Activated naive CD8-positive, alpha-beta T cell treated with anti-CD3 and anti-CD28 coated beads, Interleukin-2, amount 50 U/mL, for 24 hours (primary cell): ENCODE measurements at regions not wholly inside any gene's neighbourhood (a gene's known extent, or its start where the extent isn't known, plus 50 kb on each side); places are given as distances from the start of the nearest gene placed in this dataset.

Experiments used
- ATAC-seq: fragments of 150-1000 bp; cut with Tn5 transposase; one replicate; pipeline ENCODE4 v1.10.0; 2021
- DNase-seq: peaks from one replicate; pipeline ENCODE4 v3.0.0; 2021
- H3K27ac Mint-ChIP-seq: one replicate; pipeline ENCODE4 v1.8.0; 2021; ENCODE audit warnings: mild to moderate bottlenecking, mixed read lengths
- H3K27me3 Mint-ChIP-seq: one replicate; pipeline ENCODE4 v1.8.0; 2021; ENCODE audit warnings: mixed read lengths
- H3K36me3 Mint-ChIP-seq: one replicate; pipeline ENCODE4 v1.8.0; 2021; ENCODE audit warnings: low read depth, mixed read lengths
- H3K4me1 Mint-ChIP-seq: one replicate; pipeline ENCODE4 v1.8.0; 2021; ENCODE audit warnings: mixed read lengths
- H3K4me3 Mint-ChIP-seq: one replicate; pipeline ENCODE4 v1.8.0; 2021; ENCODE audit warnings: mild to moderate bottlenecking, moderate library complexity, mixed read lengths
- H3K9me3 Mint-ChIP-seq: one replicate; pipeline ENCODE4 v1.8.0; 2021; ENCODE audit warnings: mixed read lengths

GRCh38 chrX:39437670-39438441 is 636.6 kb downstream of the MID1IP1 start:
- no peak for ATAC-seq
- no peak overlapping the region for H3K27ac Mint-ChIP-seq

GRCh38 chrX:39438603-39439602 is 637.6 kb downstream of the MID1IP1 start:
- Mint-ChIP-seq H3K9me3 (peaks cover 14% of the 10 kb centered on the region), H3K36me3 (peaks cover 2% of the 10 kb centered on the region), H3K27ac (peak overlapping the region; percentile 92), H3K27me3 (no peaks in the 10 kb centered on the region), H3K4me3 (no peak overlapping the region), H3K4me1 (peaks cover 77% of the 10 kb centered on the region)
- ATAC-seq (no peak), DNase-seq (no peak)

More at GRCh38 chrX:39437670-39438441, 636.6 kb downstream of the MID1IP1 start:
- no peak overlapping the region for H3K4me3 Mint-ChIP-seq
- DNase-seq, result no peak
- no peaks in the 10 kb centered on the region for H3K27me3 Mint-ChIP-seq
- H3K4me1 Mint-ChIP-seq, result peaks cover 81% of the 10 kb centered on the region
- H3K9me3 Mint-ChIP-seq, result peaks cover 15% of the 10 kb centered on the region
- peaks cover 6% of the 10 kb centered on the region for H3K36me3 Mint-ChIP-seq

GRCh38 chrX:39439906-39440798 is 638.9 kb downstream of the MID1IP1 start:
- peaks cover 67% of the 10 kb centered on the region for H3K4me1 Mint-ChIP-seq
- DNase-seq (no peak), ATAC-seq (peak; percentile 21)
- H3K36me3 Mint-ChIP-seq, result peaks cover 1% of the 10 kb centered on the region
- no peaks in the 10 kb centered on the region for H3K27me3 Mint-ChIP-seq
- H3K4me3 Mint-ChIP-seq, result peak overlapping the region; percentile 46
- peak overlapping the region; percentile 92 for H3K27ac Mint-ChIP-seq
- H3K9me3 Mint-ChIP-seq, result peaks cover 15% of the 10 kb centered on the region

GRCh38 chrX:39440799-39441284 is 639.6 kb downstream of the MID1IP1 start:
- Mint-ChIP-seq H3K36me3 (peaks cover 1% of the 10 kb centered on the region), H3K4me3 (peak overlapping the region; percentile 46)

GRCh38 chrX:39442332-39442731 is 641.1 kb downstream of the MID1IP1 start:
- ATAC-seq (no peak), DNase-seq (no peak)
- Mint-ChIP-seq H3K4me1 (peaks cover 67% of the 10 kb centered on the region), H3K4me3 (no peak overlapping the region), H3K36me3 (no peaks in the 10 kb centered on the region), H3K9me3 (peaks cover 10% of the 10 kb centered on the region), H3K27me3 (no peaks in the 10 kb centered on the region), H3K27ac (peak overlapping the region; percentile 92)

More at GRCh38 chrX:39440799-39441284, 639.6 kb downstream of the MID1IP1 start:
- H3K9me3 Mint-ChIP-seq, result peaks cover 15% of the 10 kb centered on the region
- peak; percentile 83 for ATAC-seq
- H3K4me1 Mint-ChIP-seq, result peaks cover 70% of the 10 kb centered on the region
- no peak for DNase-seq
- H3K27ac Mint-ChIP-seq, result peak overlapping the region; percentile 92
- no peaks in the 10 kb centered on the region for H3K27me3 Mint-ChIP-seq

- Mint-ChIP-seq H3K27ac (no peak overlapping the region), H3K4me3 (no peak overlapping the region), H3K4me1 (peaks cover 68% of the 10 kb centered on the region), H3K27me3 (no peaks in the 10 kb centered on the region), H3K36me3 (no peaks in the 10 kb centered on the region), H3K9me3 (peaks cover 10% of the 10 kb centered on the region)
- DNase-seq (no peak), ATAC-seq (no peak)
Measured at GRCh38 chrX:39443240-39443639, 642.0 kb downstream of the MID1IP1 start.

GRCh38 chrX:39445336-39445735 is 644.1 kb downstream of the MID1IP1 start:
- Mint-ChIP-seq H3K4me1 (peaks cover 68% of the 10 kb centered on the region), H3K4me3 (no peak overlapping the region), H3K27ac (no peak overlapping the region), H3K27me3 (no peaks in the 10 kb centered on the region), H3K36me3 (no peaks in the 10 kb centered on the region), H3K9me3 (peaks cover 10% of the 10 kb centered on the region)
- ATAC-seq (no peak), DNase-seq (peak; percentile 51)

GRCh38 chrX:39449352-39449751 is 648.1 kb downstream of the MID1IP1 start:
- ATAC-seq, result no peak
- H3K36me3 Mint-ChIP-seq, result no peaks in the 10 kb centered on the region
- no peak overlapping the region for H3K27ac Mint-ChIP-seq
- DNase-seq, result no peak
- H3K27me3 Mint-ChIP-seq, result no peaks in the 10 kb centered on the region
- no peak overlapping the region for H3K4me3 Mint-ChIP-seq
- H3K9me3 Mint-ChIP-seq, result no peaks in the 10 kb centered on the region
- peaks cover 42% of the 10 kb centered on the region for H3K4me1 Mint-ChIP-seq

- Mint-ChIP-seq H3K36me3 (no peaks in the 10 kb centered on the region), H3K9me3 (no peaks in the 10 kb centered on the region), H3K27ac (peak overlapping the region; percentile 44), H3K4me1 (peaks cover 40% of the 10 kb centered on the region), H3K4me3 (no peak overlapping the region), H3K27me3 (no peaks in the 10 kb centered on the region)
- DNase-seq (no peak), ATAC-seq (no peak)
Measured at GRCh38 chrX:39450234-39450977, 647.4 kb downstream of the BCOR start.

GRCh38 chrX:39451046-39451445 is 646.7 kb downstream of the BCOR start:
- Mint-ChIP-seq H3K9me3 (no peaks in the 10 kb centered on the region), H3K36me3 (no peaks in the 10 kb centered on the region), H3K27me3 (no peaks in the 10 kb centered on the region), H3K4me3 (no peak overlapping the region), H3K27ac (peak overlapping the region; percentile 44), H3K4me1 (peaks cover 35% of the 10 kb centered on the region)
- no peak for DNase-seq
- no peak for ATAC-seq

GRCh38 chrX:39452401-39452800 is 645.4 kb downstream of the BCOR start:
- H3K27ac Mint-ChIP-seq, result no peak overlapping the region
- ATAC-seq (no peak), DNase-seq (no peak)

GRCh38 chrX:39453889-39454621 is 643.7 kb downstream of the BCOR start:
- no peaks in the 10 kb centered on the region for H3K36me3 Mint-ChIP-seq
- H3K9me3 Mint-ChIP-seq, result peaks cover 7% of the 10 kb centered on the region
- no peak for ATAC-seq
- H3K4me3 Mint-ChIP-seq, result no peak overlapping the region
- no peaks in the 10 kb centered on the region for H3K27me3 Mint-ChIP-seq
- no peak for DNase-seq
- peaks cover 17% of the 10 kb centered on the region for H3K4me1 Mint-ChIP-seq
- no peak overlapping the region for H3K27ac Mint-ChIP-seq

More at GRCh38 chrX:39452401-39452800, 645.4 kb downstream of the BCOR start:
- Mint-ChIP-seq H3K4me3 (no peak overlapping the region), H3K4me1 (peaks cover 27% of the 10 kb centered on the region), H3K9me3 (peaks cover 5% of the 10 kb centered on the region), H3K36me3 (no peaks in the 10 kb centered on the region), H3K27me3 (no peaks in the 10 kb centered on the region)
